CD14-positive monocyte (primary cell): ENCODE measurements at regions not wholly inside any gene's neighbourhood (a gene's known extent, or its start where the extent isn't known, plus 50 kb on each side); places are given as distances from the start of the nearest gene placed in this dataset.

ENCODE experiments used
- DNase-seq, 3 donors: peaks; one replicate each; pipeline ENCODE4 v3.0.0-alpha.2; 2011 to 2022
- H2AFZ ChIP-seq: 2 replicates; pipeline ENCODE4 v1.6.0; 2012; ENCODE audit warnings: mild to moderate bottlenecking, low read depth, low read length, inconsistent platforms; ENCODE audit not compliant: insufficient read depth, poor library complexity, severe bottlenecking
- H3K27ac ChIP-seq, 2 donors: 1 replicate in 1 of 2; 2 replicates in 1 of 2; pipeline ENCODE4 v1.5.1; 2012 to 2013; ENCODE audit warnings: low read length in 2 of 2, control low read depth in 1 of 2, inconsistent platforms in 1 of 2, low read depth in 1 of 2, mild to moderate bottlenecking in 1 of 2
- H3K27me3 ChIP-seq, 2 donors: one replicate each; pipeline versions ENCODE4 v1.6.0 to v1.6.1; 2011 to 2013; ENCODE audit warnings: low read length in 2 of 2; ENCODE audit not compliant: control insufficient read depth in 2 of 2, insufficient read depth in 2 of 2
- H3K36me3 ChIP-seq, 2 donors: replicated peaks in 1 of 2; 1 replicate in 1 of 2; 2 replicates in 1 of 2; pipeline versions ENCODE4 v1.5.1 to v1.6.1; 2012 to 2013; ENCODE audit warnings: low read length in 2 of 2, control low read depth in 1 of 2, inconsistent platforms in 1 of 2, mild to moderate bottlenecking in 1 of 2; ENCODE audit not compliant: insufficient read depth in 2 of 2, control insufficient read depth in 1 of 2
- H3K4me1 ChIP-seq, 2 donors: 1 replicate in 1 of 2; 2 replicates in 1 of 2; pipeline versions ENCODE4 v1.5.1 to v1.6.1; 2012 to 2013; ENCODE audit warnings: low read length in 2 of 2, control low read depth in 1 of 2, inconsistent platforms in 1 of 2, mild to moderate bottlenecking in 1 of 2, moderate library complexity in 1 of 2; ENCODE audit not compliant: insufficient read depth in 2 of 2, control insufficient read depth in 1 of 2
- H3K4me2 ChIP-seq: replicated peaks from 2 replicates; pipeline ENCODE3; 2012; ENCODE audit warnings: low read length, moderate library complexity, mild to moderate bottlenecking; ENCODE audit not compliant: poor library complexity, severe bottlenecking; ENCODE audit errors: extremely low read depth
- H3K4me3 ChIP-seq, 3 experiments: fragments of 200-600 bp in 1 of 3; sonication (generic) in 1 of 3; replicated peaks in 1 of 3; 1 replicate in 2 of 3; 2 replicates in 1 of 3; pipeline ENCODE4 v1.5.1; 2011 to 2013; ENCODE audit warnings: low read length in 3 of 3, mild to moderate bottlenecking in 3 of 3, control low read depth in 2 of 3, low read depth in 2 of 3, inconsistent platforms in 1 of 3, moderate library complexity in 1 of 3
- H3K79me2 ChIP-seq: 2 replicates; pipeline ENCODE4 v1.6.0; 2012; ENCODE audit warnings: mild to moderate bottlenecking, control low read depth, inconsistent platforms, low read length, moderate library complexity; ENCODE audit not compliant: insufficient read depth
- H3K9ac ChIP-seq: 2 replicates; pipeline ENCODE4 v1.6.0; 2017; ENCODE audit warnings: low read length, mild to moderate bottlenecking; ENCODE audit not compliant: insufficient read depth, poor library complexity, severe bottlenecking
- H3K9me3 ChIP-seq, 2 donors: replicated peaks in 1 of 2; 1 replicate in 1 of 2; 2 replicates in 1 of 2; pipeline versions ENCODE4 v1.5.1 to v1.6.1; 2012 to 2013; ENCODE audit warnings: low read length in 2 of 2, control low read depth in 1 of 2; ENCODE audit not compliant: control insufficient read depth in 1 of 2, insufficient read depth in 1 of 2
- H4K20me1 ChIP-seq: 2 replicates; pipeline ENCODE4 v1.6.0; 2012; ENCODE audit warnings: mild to moderate bottlenecking, low read length, control low read depth, moderate library complexity; ENCODE audit not compliant: insufficient read depth
- H3K27ac Mint-ChIP-seq, 7 donors: one replicate each; pipeline ENCODE4 v1.8.0; 2020; ENCODE audit warnings: mild to moderate bottlenecking in 7 of 7, mixed read lengths in 7 of 7, moderate library complexity in 6 of 7, inconsistent platforms in 2 of 7
- H3K27me3 Mint-ChIP-seq, 3 donors: one replicate each; pipeline ENCODE4 v1.8.0; 2021 to 2022; ENCODE audit warnings: low read depth in 3 of 3, mild to moderate bottlenecking in 3 of 3, mixed read lengths in 3 of 3, moderate library complexity in 3 of 3, inconsistent platforms in 1 of 3
- H3K36me3 Mint-ChIP-seq, 2 donors: one replicate each; pipeline ENCODE4 v1.8.0; 2020; ENCODE audit warnings: mixed read lengths in 2 of 2, inconsistent platforms in 1 of 2, mild to moderate bottlenecking in 1 of 2
- H3K4me1 Mint-ChIP-seq: one replicate; pipeline ENCODE4 v1.8.0; 2020; ENCODE audit warnings: mild to moderate bottlenecking, mixed read lengths
- H3K4me3 Mint-ChIP-seq, 2 donors: one replicate each; pipeline ENCODE4 v1.8.0; 2020; ENCODE audit warnings: mild to moderate bottlenecking in 2 of 2, mixed read lengths in 2 of 2, moderate library complexity in 1 of 2
- H3K9me3 Mint-ChIP-seq, 7 donors: one replicate each; pipeline ENCODE4 v1.8.0; 2020 to 2022; ENCODE audit warnings: mixed read lengths in 7 of 7, mild to moderate bottlenecking in 6 of 7, moderate library complexity in 6 of 7, inconsistent platforms in 2 of 7
- CTCF ChIP-seq: fragments of 200-600 bp; IDR thresholded peaks from one replicate; pipeline ENCODE4 v1.8.0; 2022; ENCODE audit warnings: antibody characterized with exemption, mild to moderate bottlenecking
- WGBS: methylation state at CpG from one replicate; pipeline ENCODE4 v1.1.5; 2013; ENCODE audit warnings: missing lambda C conversion rate; ENCODE audit not compliant: insufficient coverage; 5-methylcytosine and 5-hydroxymethylcytosine counted together
- intact Hi-C, 2 donors: fragments of 100-400 bp; cut with micrococcal nuclease; formaldehyde crosslinking; loops; one replicate each; pipeline versions ENCODE4 v1.15.0 to v1.15.1; 2023

- H3K4me1 ChIP-seq = no peaks in the 10 kb centered on the region
- Mint-ChIP-seq H3K27ac (no peak overlapping the region), H3K4me1 (no peaks in the 10 kb centered on the region), H3K36me3 (no peaks in the 10 kb centered on the region), H3K27me3 (peaks cover 1 to 4% (median 2%) of the 10 kb centered on the region in 3 donors), H3K4me3 (no peak overlapping the region), H3K9me3 (peaks cover 0 to 2% (median 0%) of the 10 kb centered on the region in 7 donors)
- no peaks in the 10 kb centered on the region for H3K27me3 ChIP-seq
- intact Hi-C loops = no loop called here
- H3K9me3 ChIP-seq = no peaks in the 10 kb centered on the region
- no peak overlapping the region for H3K27ac ChIP-seq
- H4K20me1 ChIP-seq = no peaks in the 10 kb centered on the region
- no peaks in the 10 kb centered on the region for H3K36me3 ChIP-seq
- H2AFZ ChIP-seq = no peak overlapping the region
- no peak overlapping the region for H3K4me2 ChIP-seq
- H3K79me2 ChIP-seq = no peaks in the 10 kb centered on the region
- no peak for DNase-seq
- TF ChIP-seq CTCF = no peak
- no peak overlapping the region for H3K9ac ChIP-seq
- WGBS = 88% methylated on average over 1 of the region's 1 CpG
- H3K4me3 ChIP-seq = no peak overlapping the region
These were observed 413.2 kb upstream of the ACTBL2 start for GRCh38 chr5:57895766-57896165.

GRCh38 chr5:57893926-57894325, 411.3 kb upstream of the ACTBL2 start:
- Mint-ChIP-seq H3K27ac (no peak overlapping the region), H3K4me3 (no peak overlapping the region), H3K36me3 (no peaks in the 10 kb centered on the region), H3K27me3 (peaks cover 0 to 1% (median 0%) of the 10 kb centered on the region in 3 donors), H3K9me3 (peaks cover 0 to 2% (median 0%) of the 10 kb centered on the region in 7 donors), H3K4me1 (no peaks in the 10 kb centered on the region)
- intact Hi-C loops = no loop called here
- Histone ChIP-seq H3K79me2 (no peaks in the 10 kb centered on the region), H3K9ac (no peak overlapping the region), H4K20me1 (no peaks in the 10 kb centered on the region), H3K4me3 (no peak overlapping the region), H3K27me3 (no peaks in the 10 kb centered on the region), H2AFZ (no peak overlapping the region), H3K36me3 (no peaks in the 10 kb centered on the region), H3K4me1 (no peaks in the 10 kb centered on the region), H3K27ac (no peak overlapping the region), H3K9me3 (no peaks in the 10 kb centered on the region), H3K4me2 (no peak overlapping the region)
- no CpG with 5 or more reads among the region's 1 CpG for whole genome bisulfite sequencing
- TF ChIP-seq CTCF = no peak
- no peak for DNase-seq
